NCI-H524 (cell line): ENCODE measurements at regions not wholly inside any gene's neighbourhood (a gene's known extent, or its start where the extent isn't known, plus 50 kb on each side); places are given as distances from the start of the nearest gene placed in this dataset.

Experiments
- DNase-seq, 2 experiments: peaks; one replicate each; lab custom pipeline; 2025; lab: John Stamatoyannopoulos, UW

GRCh38 chr13:33519561-33520467, 234.3 kb upstream of the STARD13 start:
- no peak for DNase-seq

GRCh38 chr13:33520468-33520839, 234.9 kb upstream of the STARD13 start:
- no peak for DNase-seq

- DNase-seq: no peak
These were observed 238.5 kb upstream of the STARD13 start for GRCh38 chr13:33524086-33524485.

- no peak for DNase-seq
These were observed 240.2 kb upstream of the STARD13 start for GRCh38 chr13:33525763-33526162.

- no peak for DNase-seq
These were observed 241.2 kb upstream of the STARD13 start for GRCh38 chr13:33526718-33527117.

GRCh38 chr13:33528896-33529295, 243.3 kb upstream of the STARD13 start:
- no peak for DNase-seq

GRCh38 chr13:33531484-33531883, 245.9 kb upstream of the STARD13 start:
- DNase-seq: no peak

GRCh38 chr13:33535061-33535460, 249.5 kb upstream of the STARD13 start:
- DNase-seq: no peak

- DNase-seq: no peak
These were observed 251.0 kb upstream of the STARD13 start for GRCh38 chr13:33536601-33537000.

- DNase-seq: no peak
These were observed 251.5 kb upstream of the STARD13 start for GRCh38 chr13:33537026-33537425.

GRCh38 chr13:33537676-33538075, 252.1 kb upstream of the STARD13 start:
- DNase-seq: no peak

- DNase-seq: peak in 1 of 2 experiments; percentile 7
These were observed 255.9 kb upstream of the STARD13 start for GRCh38 chr13:33541456-33541855.

- DNase-seq: no peak
These were observed 256.4 kb upstream of the STARD13 start for GRCh38 chr13:33541962-33542308.

- DNase-seq: peak; percentile 97 to 100
These were observed 256.9 kb upstream of the STARD13 start for GRCh38 chr13:33542309-33543088.

GRCh38 chr13:33543089-33543459, 257.5 kb upstream of the STARD13 start:
- peak in 1 of 2 experiments; percentile 54 for DNase-seq

- DNase-seq: peak in 1 of 2 experiments; percentile 30
These were observed 258.2 kb upstream of the STARD13 start for GRCh38 chr13:33543631-33544265.

- no peak for DNase-seq
These were observed 258.8 kb upstream of the STARD13 start for GRCh38 chr13:33544308-33544707.

GRCh38 chr13:33545492-33545891, 259.9 kb upstream of the STARD13 start:
- no peak for DNase-seq

- DNase-seq: no peak
These were observed 261.5 kb upstream of the STARD13 start for GRCh38 chr13:33547035-33547434.

GRCh38 chr13:33548069-33548468, 262.5 kb upstream of the STARD13 start:
- no peak for DNase-seq

GRCh38 chr13:33550276-33550675, 264.7 kb upstream of the STARD13 start:
- DNase-seq: no peak

GRCh38 chr13:33550885-33551284, 265.3 kb upstream of the STARD13 start:
- no peak for DNase-seq
